Osteoblast (primary cell): ENCODE measurements at regions not wholly inside any gene's neighbourhood (a gene's known extent, or its start where the extent isn't known, plus 50 kb on each side); places are given as distances from the start of the nearest gene placed in this dataset.

ENCODE experiments used
- DNase-seq: peaks from one replicate; pipeline ENCODE4 v3.0.0; 2011; ENCODE audit warnings: low spot score, mixed read lengths; ENCODE audit not compliant: insufficient read length; ENCODE audit errors: missing footprints
- H2AFZ ChIP-seq: 2 replicates; pipeline ENCODE4 v1.6.0; 2011; ENCODE audit warnings: mild to moderate bottlenecking, low read length
- H3K27ac ChIP-seq: 2 replicates; pipeline ENCODE4 v1.5.1; 2011; ENCODE audit warnings: mild to moderate bottlenecking, low read depth, low read length, moderate library complexity
- H3K27me3 ChIP-seq: 2 replicates; pipeline ENCODE4 v1.6.0; 2012; ENCODE audit warnings: mild to moderate bottlenecking, control low read depth, inconsistent platforms, low read length, moderate library complexity; ENCODE audit not compliant: insufficient read depth
- H3K36me3 ChIP-seq: 2 replicates; pipeline ENCODE4 v1.5.1; 2011; ENCODE audit warnings: mild to moderate bottlenecking, low read length, control low read depth, moderate library complexity; ENCODE audit not compliant: insufficient read depth
- H3K4me1 ChIP-seq: 2 replicates; pipeline ENCODE4 v1.5.1; 2011; ENCODE audit warnings: mild to moderate bottlenecking, low read length, control low read depth, moderate library complexity; ENCODE audit not compliant: insufficient read depth
- H3K4me2 ChIP-seq: 2 replicates; pipeline ENCODE4 v1.6.0; 2011; ENCODE audit warnings: mild to moderate bottlenecking, low read length; ENCODE audit not compliant: insufficient read depth
- H3K4me3 ChIP-seq: fragments of 200-600 bp; sonication (generic); 3 replicates; pipeline ENCODE4 v1.5.1; 2012; ENCODE audit warnings: mild to moderate bottlenecking, low read length, inconsistent platforms; ENCODE audit not compliant: insufficient read depth
- H3K79me2 ChIP-seq: 2 replicates; pipeline ENCODE4 v1.6.0; 2012; ENCODE audit warnings: mild to moderate bottlenecking, low read length, control low read depth, inconsistent platforms; ENCODE audit not compliant: insufficient read depth
- H3K9me3 ChIP-seq: 2 replicates; pipeline ENCODE4 v1.5.1; 2011; ENCODE audit warnings: low read depth, low read length, control low read depth
- H4K20me1 ChIP-seq: 2 replicates; pipeline ENCODE4 v1.6.0; 2012; ENCODE audit warnings: mild to moderate bottlenecking, low read length, control low read depth; ENCODE audit not compliant: insufficient read depth
- CTCF ChIP-seq: IDR thresholded peaks from 2 replicates; pipeline ENCODE4 v1.5.1; 2011; ENCODE audit warnings: mild to moderate bottlenecking, low read depth, low read length, moderate library complexity; ENCODE audit errors: extremely low read depth

GRCh38 chr9:107584944-107585343 lies 95.4 kb upstream of the KLF4 start:
- Histone ChIP-seq H3K9me3 (no peaks in the 10 kb centered on the region), H3K79me2 (no peaks in the 10 kb centered on the region), H3K4me3 (no peak overlapping the region), H3K36me3 (no peaks in the 10 kb centered on the region), H2AFZ (no peak overlapping the region), H3K27ac (no peak overlapping the region), H3K4me1 (no peaks in the 10 kb centered on the region), H4K20me1 (no peaks in the 10 kb centered on the region), H3K4me2 (no peak overlapping the region), H3K27me3 (no peaks in the 10 kb centered on the region)
- DNase-seq = no peak
- no peak for TF ChIP-seq CTCF

- H3K79me2 ChIP-seq = no peaks in the 10 kb centered on the region
- H3K4me2 ChIP-seq = no peak overlapping the region
- no peak overlapping the region for H3K4me3 ChIP-seq
- TF ChIP-seq CTCF = no peak
- no peaks in the 10 kb centered on the region for H3K4me1 ChIP-seq
- H3K36me3 ChIP-seq = no peaks in the 10 kb centered on the region
- no peaks in the 10 kb centered on the region for H3K9me3 ChIP-seq
- H2AFZ ChIP-seq = no peak overlapping the region
- peak; percentile 74 for DNase-seq
- H4K20me1 ChIP-seq = no peaks in the 10 kb centered on the region
- no peak overlapping the region for H3K27ac ChIP-seq
- H3K27me3 ChIP-seq = no peaks in the 10 kb centered on the region
Measured at GRCh38 chr9:107584186-107584585, 94.6 kb upstream of the KLF4 start.

GRCh38 chr9:107577140-107577776 lies 87.7 kb upstream of the KLF4 start:
- Histone ChIP-seq H3K4me3 (no peak overlapping the region), H3K9me3 (no peaks in the 10 kb centered on the region), H4K20me1 (no peaks in the 10 kb centered on the region), H2AFZ (no peak overlapping the region), H3K79me2 (no peaks in the 10 kb centered on the region), H3K27ac (no peak overlapping the region), H3K27me3 (no peaks in the 10 kb centered on the region), H3K36me3 (no peaks in the 10 kb centered on the region), H3K4me2 (no peak overlapping the region), H3K4me1 (no peaks in the 10 kb centered on the region)
- no peak for DNase-seq
- TF ChIP-seq CTCF = no peak

DNA sequence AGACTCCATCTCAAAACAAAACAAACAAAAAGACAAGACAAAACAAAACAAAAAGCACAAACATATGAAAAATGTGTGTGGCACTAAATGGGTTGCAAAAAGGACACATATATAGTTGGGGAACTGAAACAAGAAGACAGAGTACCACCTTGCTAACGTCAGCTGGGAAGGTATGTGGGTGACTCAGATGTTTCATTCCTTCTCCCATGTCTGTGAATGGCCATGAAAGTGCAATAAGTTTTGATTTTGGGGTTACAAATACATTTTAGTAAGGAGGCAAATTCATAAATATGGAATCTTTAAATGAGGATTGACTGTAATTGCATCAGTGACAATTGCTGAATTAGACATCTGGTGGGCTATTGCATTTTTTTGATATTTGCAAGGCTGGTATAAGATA lies 81.6 kb upstream of the KLF4 start:
- Histone ChIP-seq H3K79me2 (no peaks in the 10 kb centered on the region), H3K27me3 (no peaks in the 10 kb centered on the region), H2AFZ (no peak overlapping the region), H4K20me1 (no peaks in the 10 kb centered on the region), H3K9me3 (no peaks in the 10 kb centered on the region), H3K4me3 (no peak overlapping the region), H3K36me3 (no peaks in the 10 kb centered on the region), H3K27ac (no peak overlapping the region), H3K4me2 (no peak overlapping the region), H3K4me1 (no peaks in the 10 kb centered on the region)
- TF ChIP-seq CTCF = no peak
- no peak for DNase-seq
